ENCODE measurements at regions not wholly inside any gene's neighbourhood (a gene's known extent, or its start where the extent isn't known, plus 50 kb on each side); places are given as distances from the start of the nearest gene placed in this dataset.

- Histone ChIP-seq H2BK12ac (ENCODE audit: low read length in 2 of 2) (no peak overlapping the region), H2BK15ac (ENCODE audit: low read depth, poor library complexity, severe bottlenecking) (no peak overlapping the region), H4K8ac (ENCODE audit: low read length) (no peak overlapping the region), H3K9me3 (ENCODE audit: control insufficient read depth, low read length) (peaks cover 15% of the 10 kb centered on the region), H3K4me1 (ENCODE audit: control insufficient read depth, insufficient read depth, low read depth, low read length) (peaks cover 9% of the 10 kb centered on the region), H3K27ac (ENCODE audit: low read length, poor library complexity, severe bottlenecking) (no peak overlapping the region), H2BK120ac (ENCODE audit: low read depth, low read length) (no peak overlapping the region), H3K23ac (ENCODE audit: low read length in 2 of 2) (no peak overlapping the region), H2AK5ac (ENCODE audit: low read length, severe bottlenecking) (no peak overlapping the region), H2AFZ (ENCODE audit: low read depth, low read length) (no peak overlapping the region), H3K36me3 (ENCODE audit: control insufficient read depth in 1 of 2, insufficient read depth in 2 of 2, low read depth in 1 of 2, low read length in 2 of 2) (no peaks in the 10 kb centered on the region), H3K4me3 (ENCODE audit: insufficient read depth in 1 of 2, low read depth in 1 of 2, low read length in 2 of 2) (no peak overlapping the region), H3K4me2 (ENCODE audit: low read length, poor library complexity, severe bottlenecking) (no peak overlapping the region), H3K79me1 (replicated peaks; ENCODE audit: low read length, poor library complexity, severe bottlenecking) (no peaks in the 10 kb centered on the region), H3K18ac (ENCODE audit: low read depth in 1 of 2, low read length in 2 of 2) (no peak overlapping the region), H2BK5ac (ENCODE audit: low read depth, low read length, poor library complexity, severe bottlenecking) (no peak overlapping the region), H4K91ac (ENCODE audit: low read length) (no peak overlapping the region), H3K4ac (ENCODE audit: low read depth in 1 of 2, low read length in 2 of 2) (no peak overlapping the region), H3K9ac (ENCODE audit: low read length) (no peak overlapping the region), H3K27me3 (ENCODE audit: control insufficient read depth in 1 of 2, insufficient read depth in 1 of 2, low read length in 2 of 2) (peaks cover 6 to 30% of the 10 kb centered on the region in 2 experiments), H3K14ac (ENCODE audit: low read length in 2 of 2) (no peak overlapping the region)
- WGBS: 86% methylated on average over 1 of the region's 1 CpG
- no peak for DNase-seq
Measured at GRCh38 chr16:55123652-55124051, 193.0 kb downstream of the IRX5 start.

- Histone ChIP-seq H3K4me2 (ENCODE audit: low read length, poor library complexity, severe bottlenecking) (no peak overlapping the region), H3K18ac (ENCODE audit: low read depth in 1 of 2, low read length in 2 of 2) (no peak overlapping the region), H2BK5ac (ENCODE audit: low read depth, low read length, poor library complexity, severe bottlenecking) (no peak overlapping the region), H3K79me1 (replicated peaks; ENCODE audit: low read length, poor library complexity, severe bottlenecking) (no peaks in the 10 kb centered on the region), H3K27ac (ENCODE audit: low read length, poor library complexity, severe bottlenecking) (no peak overlapping the region), H3K9me3 (ENCODE audit: control insufficient read depth, low read length) (peaks cover 15% of the 10 kb centered on the region), H3K23ac (ENCODE audit: low read length in 2 of 2) (no peak overlapping the region), H3K27me3 (ENCODE audit: control insufficient read depth in 1 of 2, insufficient read depth in 1 of 2, low read length in 2 of 2) (peaks cover 6 to 26% of the 10 kb centered on the region in 2 experiments), H3K4me1 (ENCODE audit: control insufficient read depth, insufficient read depth, low read depth, low read length) (peaks cover 5% of the 10 kb centered on the region), H4K91ac (ENCODE audit: low read length) (no peak overlapping the region), H3K4me3 (ENCODE audit: insufficient read depth in 1 of 2, low read depth in 1 of 2, low read length in 2 of 2) (no peak overlapping the region), H3K9ac (ENCODE audit: low read length) (no peak overlapping the region), H3K36me3 (ENCODE audit: control insufficient read depth in 1 of 2, insufficient read depth in 2 of 2, low read depth in 1 of 2, low read length in 2 of 2) (no peaks in the 10 kb centered on the region), H2BK15ac (ENCODE audit: low read depth, poor library complexity, severe bottlenecking) (no peak overlapping the region), H2AFZ (ENCODE audit: low read depth, low read length) (no peak overlapping the region), H3K14ac (ENCODE audit: low read length in 2 of 2) (no peak overlapping the region), H2AK5ac (ENCODE audit: low read length, severe bottlenecking) (no peak overlapping the region), H2BK120ac (ENCODE audit: low read depth, low read length) (no peak overlapping the region), H2BK12ac (ENCODE audit: low read length in 2 of 2) (no peak overlapping the region), H3K4ac (ENCODE audit: low read depth in 1 of 2, low read length in 2 of 2) (no peak overlapping the region), H4K8ac (ENCODE audit: low read length) (no peak overlapping the region)
- DNase-seq: no peak
- WGBS: 77% methylated on average over 8 of the region's 8 CpGs
Measured at GRCh38 chr16:55125818-55126385, 195.2 kb downstream of the IRX5 start.

GRCh38 chr16:55126456-55126855 is 195.8 kb downstream of the IRX5 start:
- 81% methylated on average over 8 of the region's 8 CpGs for WGBS
- no peak overlapping the region for H3K9ac ChIP-seq (ENCODE audit: low read length)
- H3K36me3 ChIP-seq (ENCODE audit: control insufficient read depth in 1 of 2, insufficient read depth in 2 of 2, low read depth in 1 of 2, low read length in 2 of 2): no peaks in the 10 kb centered on the region
- H2BK12ac ChIP-seq (ENCODE audit: low read length in 2 of 2): no peak overlapping the region
- H2BK120ac ChIP-seq (ENCODE audit: low read depth, low read length): no peak overlapping the region
- H2AK5ac ChIP-seq (ENCODE audit: low read length, severe bottlenecking): no peak overlapping the region
- DNase-seq: no peak
- no peak overlapping the region for H3K14ac ChIP-seq (ENCODE audit: low read length in 2 of 2)
- H4K91ac ChIP-seq (ENCODE audit: low read length): no peak overlapping the region
- no peak overlapping the region for H3K23ac ChIP-seq (ENCODE audit: low read length in 2 of 2)
- H3K18ac ChIP-seq (ENCODE audit: low read depth in 1 of 2, low read length in 2 of 2): no peak overlapping the region
- no peak overlapping the region for H2BK5ac ChIP-seq (ENCODE audit: low read depth, low read length, poor library complexity, severe bottlenecking)
- no peak overlapping the region for H3K4me3 ChIP-seq (ENCODE audit: insufficient read depth in 1 of 2, low read depth in 1 of 2, low read length in 2 of 2)
- no peak overlapping the region for H2BK15ac ChIP-seq (ENCODE audit: low read depth, poor library complexity, severe bottlenecking)
- H3K27ac ChIP-seq (ENCODE audit: low read length, poor library complexity, severe bottlenecking): no peak overlapping the region
- H3K27me3 ChIP-seq (ENCODE audit: control insufficient read depth in 1 of 2, insufficient read depth in 1 of 2, low read length in 2 of 2): peaks cover 6 to 24% of the 10 kb centered on the region in 2 experiments
- H2AFZ ChIP-seq (ENCODE audit: low read depth, low read length): no peak overlapping the region
- H3K4ac ChIP-seq (ENCODE audit: low read depth in 1 of 2, low read length in 2 of 2): no peak overlapping the region
- no peak overlapping the region for H4K8ac ChIP-seq (ENCODE audit: low read length)
- H3K4me1 ChIP-seq (ENCODE audit: control insufficient read depth, insufficient read depth, low read depth, low read length): peaks cover 5% of the 10 kb centered on the region
- H3K79me1 ChIP-seq (replicated peaks; ENCODE audit: low read length, poor library complexity, severe bottlenecking): no peaks in the 10 kb centered on the region
- H3K9me3 ChIP-seq (ENCODE audit: control insufficient read depth, low read length): peaks cover 15% of the 10 kb centered on the region
- no peak overlapping the region for H3K4me2 ChIP-seq (ENCODE audit: low read length, poor library complexity, severe bottlenecking)

- Histone ChIP-seq H2AFZ (ENCODE audit: low read depth, low read length) (no peak overlapping the region), H4K91ac (ENCODE audit: low read length) (no peak overlapping the region), H3K4me1 (ENCODE audit: control insufficient read depth, insufficient read depth, low read depth, low read length) (peaks cover 5% of the 10 kb centered on the region), H3K4me3 (ENCODE audit: insufficient read depth in 1 of 2, low read depth in 1 of 2, low read length in 2 of 2) (no peak overlapping the region), H2BK5ac (ENCODE audit: low read depth, low read length, poor library complexity, severe bottlenecking) (no peak overlapping the region), H3K79me1 (replicated peaks; ENCODE audit: low read length, poor library complexity, severe bottlenecking) (no peaks in the 10 kb centered on the region), H3K23ac (ENCODE audit: low read length in 2 of 2) (no peak overlapping the region), H3K4ac (ENCODE audit: low read depth in 1 of 2, low read length in 2 of 2) (no peak overlapping the region), H3K14ac (ENCODE audit: low read length in 2 of 2) (no peak overlapping the region), H2AK5ac (ENCODE audit: low read length, severe bottlenecking) (no peak overlapping the region), H4K8ac (ENCODE audit: low read length) (no peak overlapping the region), H3K4me2 (ENCODE audit: low read length, poor library complexity, severe bottlenecking) (no peak overlapping the region), H3K9ac (ENCODE audit: low read length) (no peak overlapping the region), H2BK15ac (ENCODE audit: low read depth, poor library complexity, severe bottlenecking) (no peak overlapping the region), H2BK120ac (ENCODE audit: low read depth, low read length) (no peak overlapping the region), H3K27me3 (ENCODE audit: control insufficient read depth in 1 of 2, insufficient read depth in 1 of 2, low read length in 2 of 2) (peaks cover 3 to 16% of the 10 kb centered on the region in 2 experiments), H3K27ac (ENCODE audit: low read length, poor library complexity, severe bottlenecking) (no peak overlapping the region), H3K18ac (ENCODE audit: low read depth in 1 of 2, low read length in 2 of 2) (no peak overlapping the region), H3K36me3 (ENCODE audit: control insufficient read depth in 1 of 2, insufficient read depth in 2 of 2, low read depth in 1 of 2, low read length in 2 of 2) (no peaks in the 10 kb centered on the region), H2BK12ac (ENCODE audit: low read length in 2 of 2) (no peak overlapping the region), H3K9me3 (ENCODE audit: control insufficient read depth, low read length) (no peaks in the 10 kb centered on the region)
- 76% methylated on average over 12 of the region's 12 CpGs for WGBS
- no peak for DNase-seq
Measured at GRCh38 chr16:55130456-55130855, 193.5 kb upstream of the IRX6 start.
